Retinal pigment epithelial cell (primary cell): ENCODE measurements at regions not wholly inside any gene's neighbourhood (a gene's known extent, or its start where the extent isn't known, plus 50 kb on each side); places are given as distances from the start of the nearest gene placed in this dataset.

Experiments
- DNase-seq: peaks from one replicate; pipeline ENCODE4 v3.0.0-alpha.2; 2010; ENCODE audit warnings: low read depth
- H3K4me3 ChIP-seq: 2 replicates; pipeline ENCODE4 v1.5.1; 2011; ENCODE audit warnings: mild to moderate bottlenecking, low read length, control low read depth, moderate library complexity
- CTCF ChIP-seq: conservative IDR thresholded peaks from 2 replicates; pipeline ENCODE4 v1.5.1; 2011; ENCODE audit warnings: low read depth, low read length, control low read depth, inconsistent platforms

- DNase-seq, result no peak
- no peak overlapping the region for H3K4me3 ChIP-seq
- no peak for TF ChIP-seq CTCF
Observed at GRCh38 chrX:139120760-139121159, 409.2 kb upstream of the FGF13 start.

GRCh38 chrX:139113708-139114107 is 402.2 kb upstream of the FGF13 start:
- TF ChIP-seq CTCF, result no peak
- H3K4me3 ChIP-seq, result no peak overlapping the region
- no peak for DNase-seq

- peak; percentile 65 for DNase-seq
- TF ChIP-seq CTCF, result no peak
Observed at GRCh38 chrX:139112432-139112831, 400.9 kb upstream of the FGF13 start.

GRCh38 chrX:139106069-139106468 is 394.6 kb upstream of the FGF13 start:
- no peak for TF ChIP-seq CTCF
- DNase-seq, result peak; percentile 45

More at GRCh38 chrX:139112432-139112831, 400.9 kb upstream of the FGF13 start:
- no peak overlapping the region for H3K4me3 ChIP-seq

DNA sequence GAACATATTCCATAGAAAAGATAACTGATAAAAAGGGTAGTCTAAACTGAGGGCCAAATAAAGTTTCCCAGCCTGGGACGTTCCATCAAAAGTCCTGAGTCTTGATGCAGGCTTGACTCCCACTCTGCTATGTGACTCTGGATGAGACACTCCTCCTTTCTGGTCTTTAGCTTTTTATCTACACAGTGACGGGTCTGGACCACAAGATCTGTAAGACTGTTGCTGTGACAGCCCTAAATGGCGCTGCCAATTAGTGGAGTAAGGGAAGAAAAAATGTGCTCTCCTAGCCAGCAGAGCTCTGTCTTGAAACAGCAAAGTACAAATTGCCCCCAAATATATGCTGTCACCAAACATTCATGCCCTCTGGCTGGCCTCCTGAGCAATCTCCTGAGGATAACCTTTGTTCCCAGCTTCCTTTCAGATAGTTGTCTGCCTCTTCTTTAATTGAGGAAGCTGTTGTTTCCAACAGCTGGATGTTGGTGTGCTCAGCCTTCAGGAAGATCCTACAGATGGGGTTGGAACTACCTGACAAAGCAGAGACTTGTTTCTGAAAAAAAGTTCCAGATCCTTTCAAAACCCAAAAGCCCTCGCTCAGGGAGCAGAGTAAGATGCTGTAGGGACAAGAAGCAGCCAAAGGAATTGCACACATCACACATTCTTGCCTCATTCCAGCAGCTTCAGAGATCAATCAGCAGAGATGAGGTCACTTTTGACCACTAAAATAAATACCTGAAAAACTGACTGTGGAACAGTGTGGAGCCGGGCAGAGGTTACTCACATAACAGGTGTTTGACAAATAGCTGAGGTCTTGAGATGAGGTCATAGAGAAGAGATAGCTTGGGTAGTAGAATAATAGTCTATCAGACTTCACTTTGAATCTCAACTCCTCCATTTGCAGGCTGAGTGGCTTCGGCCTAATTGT is 383.4 kb upstream of the FGF13 start:
- H3K4me3 ChIP-seq, result no peak overlapping the region
- TF ChIP-seq CTCF, result no peak
- no peak for DNase-seq

More at GRCh38 chrX:139106069-139106468, 394.6 kb upstream of the FGF13 start:
- H3K4me3 ChIP-seq, result no peak overlapping the region

- TF ChIP-seq CTCF, result no peak
Observed at GRCh38 chrX:139093201-139093600, 381.7 kb upstream of the FGF13 start.

DNA sequence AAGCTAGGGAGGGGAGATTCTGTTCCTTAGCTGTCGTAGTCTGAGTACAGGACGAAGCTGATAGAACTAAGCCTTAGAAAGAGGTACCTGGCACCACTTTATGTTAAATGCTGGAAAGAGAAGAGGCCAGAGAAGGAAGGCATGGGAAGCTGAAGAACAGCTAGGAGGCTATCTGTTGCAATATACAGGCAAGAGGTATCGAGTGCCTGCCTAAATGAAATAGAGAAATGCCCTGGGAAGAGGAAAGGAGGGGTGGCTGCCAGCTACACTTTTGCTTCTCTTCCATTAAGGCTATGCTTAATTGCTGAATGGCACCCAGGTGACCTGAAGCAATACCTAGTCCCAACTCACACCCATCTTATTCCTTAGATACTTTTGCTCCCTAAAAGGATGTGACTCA is 380.4 kb upstream of the FGF13 start:
- TF ChIP-seq CTCF, result no peak
- DNase-seq, result no peak
- no peak overlapping the region for H3K4me3 ChIP-seq

More at GRCh38 chrX:139093201-139093600, 381.7 kb upstream of the FGF13 start:
- DNase-seq, result no peak
- H3K4me3 ChIP-seq, result no peak overlapping the region
